HG03575 (cell line): ENCODE measurements at regions not wholly inside any gene's neighbourhood (a gene's known extent, or its start where the extent isn't known, plus 50 kb on each side); places are given as distances from the start of the nearest gene placed in this dataset.
"Not testable (repeated sequence)": the region's sequence is repeated elsewhere in the genome, so short reads cannot be mapped to it uniquely, and the experiment has no call there.

Experiments
- ATAC-seq: cut with Tn5 transposase; IDR thresholded peaks from one replicate; pipeline ENCODE4 v1.9.1; 2021; ENCODE audit not compliant: unreplicated experiment, insufficient number of reproducible peaks, low FRiP score; ENCODE audit errors: extremely low read depth

GRCh38 chr6:103677290-103677689 lies 1182.4 kb downstream of the HACE1 start:
- no peak for ATAC-seq

DNA sequence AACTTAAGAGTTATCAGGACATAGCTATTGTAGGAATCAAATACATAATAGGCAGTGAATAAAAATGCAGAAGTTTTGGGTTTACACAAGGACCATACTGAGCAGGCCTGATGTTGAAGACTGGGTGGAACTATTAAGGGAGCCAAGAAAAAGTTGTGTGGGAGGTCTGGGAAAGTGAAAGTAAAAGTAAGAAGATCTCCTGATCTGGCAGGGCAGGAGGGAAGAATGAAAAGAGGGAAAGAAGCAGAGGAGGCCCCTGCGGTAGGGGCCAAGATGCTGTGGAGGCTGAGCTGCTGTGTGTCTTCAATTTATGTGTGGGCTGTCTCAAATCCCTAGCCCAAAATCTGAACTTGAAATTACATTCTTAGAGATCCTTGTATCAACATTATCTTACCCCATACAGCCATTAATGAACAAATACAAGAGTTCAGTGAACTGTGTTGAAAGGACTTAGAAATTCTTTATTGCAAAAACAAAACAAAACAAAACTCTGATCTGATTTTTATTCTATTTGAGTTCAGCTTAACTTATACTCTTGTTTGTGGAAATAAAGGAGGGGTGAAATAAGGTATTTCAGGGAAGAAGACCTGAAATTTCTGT lies 1183.8 kb downstream of the HACE1 start:
- ATAC-seq, result no peak

DNA sequence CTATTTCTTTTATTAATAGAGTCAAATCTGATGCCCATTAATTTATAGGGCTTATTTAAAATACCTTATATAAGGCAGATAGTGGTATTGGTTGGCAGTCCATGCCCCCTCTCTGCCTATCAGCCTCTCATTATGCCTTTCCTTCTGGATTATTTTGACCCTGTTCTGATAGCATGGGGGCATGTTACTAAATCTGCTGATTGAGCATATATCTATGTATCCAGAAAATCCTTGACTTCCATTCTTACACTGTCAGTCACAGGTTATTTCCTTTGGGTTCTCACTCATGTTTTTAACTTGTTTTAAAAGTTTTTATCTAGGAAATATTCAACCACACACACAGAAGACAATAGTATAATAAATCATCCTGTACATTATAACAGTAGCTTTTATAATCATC lies 1184.9 kb downstream of the HACE1 start:
- no peak for ATAC-seq

DNA sequence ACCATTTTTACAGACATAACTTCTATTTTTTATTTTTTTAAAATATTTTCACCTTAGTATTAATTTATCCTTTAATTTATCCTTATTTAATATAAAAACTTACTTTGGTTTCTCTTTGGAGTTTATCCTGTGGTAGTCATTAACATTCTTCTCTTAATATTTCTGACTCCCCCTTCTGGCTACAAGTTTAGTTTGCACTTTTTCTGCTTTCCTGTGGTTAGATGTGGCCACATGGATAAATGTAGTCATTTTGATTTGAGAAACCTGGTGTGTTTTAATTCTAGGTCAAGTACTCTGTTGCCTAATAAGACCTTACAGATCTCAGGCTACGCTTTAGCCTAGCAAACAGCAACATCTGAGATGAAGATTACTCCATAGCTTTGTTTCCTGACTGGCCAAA lies 1187.5 kb downstream of the HACE1 start:
- ATAC-seq, result no peak

GRCh38 chr6:103629613-103630012 lies 1230.1 kb downstream of the HACE1 start:
- ATAC-seq, result no peak

- ATAC-seq, result no peak
These were observed 1242.1 kb downstream of the HACE1 start for GRCh38 chr6:103617642-103618041.

DNA sequence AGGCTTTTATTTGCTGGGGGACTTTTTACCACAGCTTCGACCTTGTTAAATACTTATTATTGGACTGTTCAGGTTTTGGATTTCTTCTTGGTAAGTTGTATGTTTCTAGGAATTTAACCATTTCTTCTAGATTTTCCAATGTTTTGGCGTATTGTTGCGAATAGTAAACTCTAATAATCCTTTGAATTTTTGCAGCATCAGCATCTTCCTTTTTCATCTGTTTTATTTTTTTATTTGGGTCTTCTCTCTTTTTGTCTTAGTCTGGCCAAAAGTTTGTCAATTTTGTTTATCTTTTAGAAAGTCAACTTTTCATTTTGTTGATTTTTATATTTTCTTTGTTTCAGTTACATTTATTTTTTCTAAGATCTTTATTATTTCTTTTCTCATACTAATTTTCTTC lies 1272.0 kb downstream of the HACE1 start:
- ATAC-seq, result no peak

GRCh38 chr6:103578115-103578514 lies 1281.6 kb downstream of the HACE1 start:
- ATAC-seq, result no peak

DNA sequence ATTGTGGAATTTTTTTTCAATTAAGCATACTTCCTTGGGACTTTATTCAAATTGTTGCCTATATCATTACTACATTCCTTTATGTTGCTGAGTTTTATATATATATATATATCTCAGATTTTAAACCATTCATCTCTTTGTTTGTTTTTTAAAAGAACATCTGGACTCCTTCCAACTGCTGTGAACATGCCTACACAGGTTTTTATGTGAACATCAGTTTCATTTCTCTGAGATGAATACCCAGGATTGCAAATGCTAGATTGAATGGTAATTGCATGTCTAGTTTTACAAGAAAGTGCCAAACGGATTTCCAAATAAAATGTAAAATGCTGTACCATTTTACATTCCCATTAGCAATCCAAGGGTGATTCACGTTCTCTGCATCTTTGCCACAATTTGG lies 1289.3 kb downstream of the HACE1 start:
- no peak for ATAC-seq

- ATAC-seq, result no peak
These were observed 1304.8 kb downstream of the HACE1 start for GRCh38 chr6:103554911-103555310.

DNA sequence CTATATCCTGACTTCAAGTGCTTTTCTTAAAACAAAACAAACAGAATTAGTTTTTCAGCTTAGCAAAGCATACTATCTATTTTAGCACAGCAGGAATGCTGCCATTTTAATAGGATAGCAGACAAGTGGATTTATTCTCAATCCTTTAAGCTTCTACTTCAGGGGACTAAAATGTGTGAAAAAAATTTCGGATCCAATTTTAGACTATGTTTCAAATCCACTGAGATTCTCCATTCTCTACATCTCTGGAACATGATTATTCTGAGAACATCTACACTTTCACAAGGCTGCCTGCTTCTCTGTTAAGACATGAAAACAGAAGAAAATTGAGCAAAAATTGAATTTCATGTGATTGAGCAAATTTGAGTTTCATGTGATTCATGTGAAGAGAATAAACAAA lies 1321.3 kb downstream of the HACE1 start:
- ATAC-seq, result no peak

DNA sequence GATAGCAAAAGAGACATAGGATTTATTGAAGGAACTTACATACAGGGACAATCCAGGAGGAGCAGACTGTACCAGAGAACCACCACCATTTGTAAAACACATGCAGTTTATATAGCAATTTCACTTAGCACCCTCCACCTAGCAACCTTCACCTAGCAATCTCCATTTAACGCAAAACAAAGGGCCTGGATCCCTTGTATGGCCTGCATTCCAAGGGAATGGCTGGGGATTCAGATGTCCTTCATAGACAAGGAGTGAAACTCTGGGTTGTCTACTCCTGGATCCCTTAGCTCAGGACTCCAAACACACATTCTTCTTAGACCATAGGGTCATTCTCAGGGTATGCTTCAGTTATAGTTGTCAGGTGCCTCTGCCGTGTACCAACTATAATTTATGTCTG lies 1324.9 kb downstream of the HACE1 start:
- no peak for ATAC-seq

- no peak for ATAC-seq
These were observed 1325.6 kb downstream of the HACE1 start for GRCh38 chr6:103534095-103534494.

- no peak for ATAC-seq
These were observed 1337.7 kb downstream of the HACE1 start for GRCh38 chr6:103522045-103522444.

GRCh38 chr6:103516336-103516735 lies 1343.4 kb downstream of the HACE1 start:
- no peak for ATAC-seq

GRCh38 chr6:103507052-103507451 lies 1352.7 kb downstream of the HACE1 start:
- no peak for ATAC-seq

DNA sequence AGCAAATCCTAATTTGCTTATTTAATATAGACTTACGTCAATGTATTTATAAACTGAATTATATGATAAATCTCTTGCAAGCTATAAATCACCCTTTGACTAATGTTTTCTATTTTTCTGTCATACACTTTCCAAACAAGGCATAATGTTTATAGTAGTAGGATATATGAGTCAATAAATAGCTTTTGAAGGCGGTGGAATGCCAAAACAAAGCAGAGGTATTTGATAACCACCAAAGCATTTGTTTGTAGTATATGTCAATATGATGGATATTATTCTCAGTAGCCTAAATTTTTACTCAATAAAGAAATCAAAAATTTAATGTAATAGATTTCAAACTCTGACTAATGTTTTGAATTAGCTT lies 1354.6 kb downstream of the HACE1 start:
- no peak for ATAC-seq

- no peak for ATAC-seq
These were observed 1355.1 kb downstream of the HACE1 start for GRCh38 chr6:103504501-103505154.

- not testable (repeated sequence) for ATAC-seq
These were observed 1363.1 kb downstream of the HACE1 start for GRCh38 chr6:103496588-103496987.

DNA sequence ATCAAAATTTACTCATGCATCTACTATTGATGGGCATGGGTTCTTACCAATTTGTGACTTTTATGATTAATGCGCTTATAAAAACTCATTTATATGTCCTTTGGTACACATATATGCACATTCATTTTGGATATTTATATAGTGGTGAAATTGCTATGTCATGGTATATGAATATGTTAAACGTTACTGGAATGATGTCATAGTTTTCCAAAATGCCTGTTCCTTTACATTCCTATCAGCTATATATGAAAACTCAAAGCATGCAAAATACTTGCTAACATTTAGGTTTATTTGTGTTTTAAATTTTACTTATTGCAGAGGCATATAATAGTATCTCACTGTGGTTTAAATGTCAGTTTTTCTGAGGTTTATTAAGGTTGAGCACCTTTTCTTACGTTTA lies 1403.1 kb downstream of the HACE1 start:
- ATAC-seq, result no peak

- no peak for ATAC-seq
These were observed 1404.4 kb downstream of the HACE1 start for GRCh38 chr6:103455275-103455674.
